GM12874 (cell line): ENCODE measurements at regions not wholly inside any gene's neighbourhood (a gene's known extent, or its start where the extent isn't known, plus 50 kb on each side); places are given as distances from the start of the nearest gene placed in this dataset.

ENCODE experiments used
- CTCF ChIP-seq: IDR thresholded peaks from 2 replicates; pipeline ENCODE4 v1.5.1; 2011; ENCODE audit warnings: low read depth, mild to moderate bottlenecking, control low read depth, low read length, moderate library complexity; ENCODE audit not compliant: insufficient read depth

- TF ChIP-seq CTCF: no peak
Measured at GRCh38 chr5:2531318-2531717, 220.2 kb downstream of the IRX2 start.

GRCh38 chr5:2530609-2531008 is 220.9 kb downstream of the IRX2 start:
- no peak for TF ChIP-seq CTCF

- no peak for TF ChIP-seq CTCF
Measured at GRCh38 chr5:2529371-2530092, 221.9 kb downstream of the IRX2 start.

- TF ChIP-seq CTCF: no peak
Measured at GRCh38 chr5:2525351-2525750, 226.1 kb downstream of the IRX2 start.

GRCh38 chr5:2524620-2525019 is 226.9 kb downstream of the IRX2 start:
- no peak for TF ChIP-seq CTCF

- TF ChIP-seq CTCF: no peak
Measured at GRCh38 chr5:2523180-2523579, 228.3 kb downstream of the IRX2 start.

- TF ChIP-seq CTCF: no peak
Measured at GRCh38 chr5:2522372-2522771, 229.1 kb downstream of the IRX2 start.
